GM12801 (cell line): ENCODE measurements at regions not wholly inside any gene's neighbourhood (a gene's known extent, or its start where the extent isn't known, plus 50 kb on each side); places are given as distances from the start of the nearest gene placed in this dataset.

Experiments used
- CTCF ChIP-seq: IDR thresholded peaks from one replicate; pipeline ENCODE4 v1.5.1; 2011; ENCODE audit warnings: control low read depth; ENCODE audit not compliant: insufficient read length; ENCODE audit errors: extremely low read depth

- TF ChIP-seq CTCF, result no peak
These were observed 494.2 kb downstream of the MTRR start for GRCh38 chr5:8363138-8363537.

GRCh38 chr5:8366266-8366665 is 497.3 kb downstream of the MTRR start:
- no peak for TF ChIP-seq CTCF

GRCh38 chr5:8376478-8376877 is 507.5 kb downstream of the MTRR start:
- TF ChIP-seq CTCF, result no peak

GRCh38 chr5:8381972-8382371 is 513.0 kb downstream of the MTRR start:
- no peak for TF ChIP-seq CTCF

- no peak for TF ChIP-seq CTCF
These were observed 513.5 kb downstream of the MTRR start for GRCh38 chr5:8382456-8382855.

- TF ChIP-seq CTCF, result no peak
These were observed 514.7 kb downstream of the MTRR start for GRCh38 chr5:8383616-8384015.

- no peak for TF ChIP-seq CTCF
These were observed 517.9 kb downstream of the MTRR start for GRCh38 chr5:8386719-8387288.

GRCh38 chr5:8391911-8392310 is 523.0 kb downstream of the MTRR start:
- TF ChIP-seq CTCF, result no peak
